ENCODE measurements at regions not wholly inside any gene's neighbourhood (a gene's known extent, or its start where the extent isn't known, plus 50 kb on each side); places are given as distances from the start of the nearest gene placed in this dataset.

- H3K36me3 ChIP-seq (ENCODE audit: low read length), result no peaks in the 10 kb centered on the region
- no peaks in the 10 kb centered on the region for H3K27me3 ChIP-seq (ENCODE audit: low read length)
- no peak overlapping the region for H3K4me3 ChIP-seq (ENCODE audit: insufficient read depth, low read length, poor library complexity, severe bottlenecking)
- no peak overlapping the region for H2AFZ ChIP-seq (ENCODE audit: low read depth, low read length, severe bottlenecking)
- no peaks in the 10 kb centered on the region for H4K20me1 ChIP-seq (ENCODE audit: low read depth, low read length)
- no peaks in the 10 kb centered on the region for H3K9me3 ChIP-seq (ENCODE audit: insufficient read depth, low read length)
- no peak overlapping the region for H3K27ac ChIP-seq (ENCODE audit: low read depth, low read length)
- no peaks in the 10 kb centered on the region for H3K9me2 ChIP-seq (replicated peaks; ENCODE audit: insufficient read depth, low read length)
- no peak for TF ChIP-seq CTCF (IDR thresholded peaks at IDR 0.05; ENCODE audit: insufficient read depth, low read length, poor library complexity, severe bottlenecking)
- TF ChIP-seq EZH2phosphoT487 (conservative IDR thresholded peaks at IDR 0.05; ENCODE audit: low read length), result no peak
- no peak overlapping the region for H3K9ac ChIP-seq (ENCODE audit: low read length)
- no peaks in the 10 kb centered on the region for H3K79me2 ChIP-seq (ENCODE audit: insufficient read depth, low read length)
- no peak overlapping the region for H3K4me2 ChIP-seq (ENCODE audit: low read depth, low read length, poor library complexity, severe bottlenecking)
- H3F3A ChIP-seq (ENCODE audit: insufficient read depth), result no peaks in the 10 kb centered on the region
Observed at GRCh38 chr1:112165375-112165774, 175.9 kb upstream of the KCND3 start.

GRCh38 chr1:112169517-112169916, 180.0 kb upstream of the KCND3 start:
- no peak overlapping the region for H2AFZ ChIP-seq (ENCODE audit: low read depth, low read length, severe bottlenecking)
- H3K9me2 ChIP-seq (replicated peaks; ENCODE audit: insufficient read depth, low read length), result no peaks in the 10 kb centered on the region
- no peaks in the 10 kb centered on the region for H3K79me2 ChIP-seq (ENCODE audit: insufficient read depth, low read length)
- H3K36me3 ChIP-seq (ENCODE audit: low read length), result no peaks in the 10 kb centered on the region
- H3K4me2 ChIP-seq (ENCODE audit: low read depth, low read length, poor library complexity, severe bottlenecking), result no peak overlapping the region
- no peaks in the 10 kb centered on the region for H3K9me3 ChIP-seq (ENCODE audit: insufficient read depth, low read length)
- H3K9ac ChIP-seq (ENCODE audit: low read length), result no peak overlapping the region
- H3F3A ChIP-seq (ENCODE audit: insufficient read depth), result no peaks in the 10 kb centered on the region
- no peak for TF ChIP-seq EZH2phosphoT487 (conservative IDR thresholded peaks at IDR 0.05; ENCODE audit: low read length)
- no peak for TF ChIP-seq CTCF (IDR thresholded peaks at IDR 0.05; ENCODE audit: insufficient read depth, low read length, poor library complexity, severe bottlenecking)
- H4K20me1 ChIP-seq (ENCODE audit: low read depth, low read length), result no peaks in the 10 kb centered on the region
- no peak overlapping the region for H3K27ac ChIP-seq (ENCODE audit: low read depth, low read length)
- no peaks in the 10 kb centered on the region for H3K27me3 ChIP-seq (ENCODE audit: low read length)
- no peak overlapping the region for H3K4me3 ChIP-seq (ENCODE audit: insufficient read depth, low read length, poor library complexity, severe bottlenecking)

- no peaks in the 10 kb centered on the region for H3K27me3 ChIP-seq (ENCODE audit: low read length)
- no peaks in the 10 kb centered on the region for H3K9me3 ChIP-seq (ENCODE audit: insufficient read depth, low read length)
- TF ChIP-seq CTCF (IDR thresholded peaks at IDR 0.05; ENCODE audit: insufficient read depth, low read length, poor library complexity, severe bottlenecking) (no peak), EZH2phosphoT487 (conservative IDR thresholded peaks at IDR 0.05; ENCODE audit: low read length) (no peak)
- no peaks in the 10 kb centered on the region for H3K36me3 ChIP-seq (ENCODE audit: low read length)
- H3K9ac ChIP-seq (ENCODE audit: low read length), result no peak overlapping the region
- no peak overlapping the region for H3K4me3 ChIP-seq (ENCODE audit: insufficient read depth, low read length, poor library complexity, severe bottlenecking)
- no peaks in the 10 kb centered on the region for H4K20me1 ChIP-seq (ENCODE audit: low read depth, low read length)
- H3K9me2 ChIP-seq (replicated peaks; ENCODE audit: insufficient read depth, low read length), result no peaks in the 10 kb centered on the region
- no peak overlapping the region for H2AFZ ChIP-seq (ENCODE audit: low read depth, low read length, severe bottlenecking)
- no peak overlapping the region for H3K4me2 ChIP-seq (ENCODE audit: low read depth, low read length, poor library complexity, severe bottlenecking)
- no peaks in the 10 kb centered on the region for H3F3A ChIP-seq (ENCODE audit: insufficient read depth)
- no peaks in the 10 kb centered on the region for H3K79me2 ChIP-seq (ENCODE audit: insufficient read depth, low read length)
- H3K27ac ChIP-seq (ENCODE audit: low read depth, low read length), result no peak overlapping the region
Observed at GRCh38 chr1:112172294-112172882, 182.9 kb upstream of the KCND3 start.
